ENCODE measurements at regions not wholly inside any gene's neighbourhood (a gene's known extent, or its start where the extent isn't known, plus 50 kb on each side); places are given as distances from the start of the nearest gene placed in this dataset.

DNA sequence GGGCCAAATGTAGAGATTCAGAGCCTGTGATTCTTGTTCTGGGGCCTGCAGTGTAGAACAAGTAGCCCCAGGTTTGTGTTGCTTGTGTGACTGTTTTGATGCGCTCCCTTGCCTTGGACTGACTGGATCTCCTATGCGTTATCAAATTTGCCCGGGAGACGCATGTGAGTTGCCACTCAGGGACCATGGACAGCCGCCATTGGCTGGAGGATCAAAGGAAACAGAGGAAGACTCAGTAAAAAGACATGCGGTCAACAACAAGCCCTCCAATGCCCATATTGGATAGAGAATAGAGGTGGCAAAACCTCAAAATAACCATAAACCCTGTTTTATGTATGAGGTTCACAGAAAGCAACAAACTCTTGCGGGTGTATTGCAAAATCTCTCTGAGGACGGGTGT lies 327.5 kb upstream of the IGFBP7 start:
- no peak overlapping the region for H3K27ac ChIP-seq
- no peak overlapping the region for H3K4me3 ChIP-seq
- TF ChIP-seq POLR2A (IDR thresholded peaks at IDR 0.05) (no peak), POLR2AphosphoS5 (IDR thresholded peaks at IDR 0.05) (no peak)
- TF ChIP-seq, protein P1, sequence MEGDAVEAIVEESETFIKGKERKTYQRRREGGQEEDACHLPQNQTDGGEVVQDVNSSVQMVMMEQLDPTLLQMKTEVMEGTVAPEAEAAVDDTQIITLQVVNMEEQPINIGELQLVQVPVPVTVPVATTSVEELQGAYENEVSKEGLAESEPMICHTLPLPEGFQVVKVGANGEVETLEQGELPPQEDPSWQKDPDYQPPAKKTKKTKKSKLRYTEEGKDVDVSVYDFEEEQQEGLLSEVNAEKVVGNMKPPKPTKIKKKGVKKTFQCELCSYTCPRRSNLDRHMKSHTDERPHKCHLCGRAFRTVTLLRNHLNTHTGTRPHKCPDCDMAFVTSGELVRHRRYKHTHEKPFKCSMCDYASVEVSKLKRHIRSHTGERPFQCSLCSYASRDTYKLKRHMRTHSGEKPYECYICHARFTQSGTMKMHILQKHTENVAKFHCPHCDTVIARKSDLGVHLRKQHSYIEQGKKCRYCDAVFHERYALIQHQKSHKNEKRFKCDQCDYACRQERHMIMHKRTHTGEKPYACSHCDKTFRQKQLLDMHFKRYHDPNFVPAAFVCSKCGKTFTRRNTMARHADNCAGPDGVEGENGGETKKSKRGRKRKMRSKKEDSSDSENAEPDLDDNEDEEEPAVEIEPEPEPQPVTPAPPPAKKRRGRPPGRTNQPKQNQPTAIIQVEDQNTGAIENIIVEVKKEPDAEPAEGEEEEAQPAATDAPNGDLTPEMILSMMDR (IDR thresholded peaks at IDR 0.05 in 8 of 11, conservative IDR thresholded peaks at IDR 0.05 in 3 of 11) = no peak
- intact Hi-C loops (cut with DNase I; ENCODE audit: low total_unique reads) = no loop called here
- H3K27me3 ChIP-seq (replicated peaks in 1 of 7) = no peaks in the 10 kb centered on the region
- WGBS, 5 donors = 65 to 80% (median 77%) methylated on average over 7 to 8 of the region's 8 CpGs
- H3K36me3 ChIP-seq = no peaks in the 10 kb centered on the region
- DNase-seq = no peak
- H3K9me3 ChIP-seq = no peaks in the 10 kb centered on the region
- H3K4me1 ChIP-seq = no peaks in the 10 kb centered on the region

- TF ChIP-seq, protein P1 (IDR thresholded peaks at IDR 0.05 in 8 of 11, conservative IDR thresholded peaks at IDR 0.05 in 3 of 11) = no peak
- TF ChIP-seq POLR2A (IDR thresholded peaks at IDR 0.05) = no peak
- no peak for TF ChIP-seq POLR2AphosphoS5 (IDR thresholded peaks at IDR 0.05)
- H3K4me1 ChIP-seq = no peaks in the 10 kb centered on the region
- DNase-seq = no peak
- no peaks in the 10 kb centered on the region for H3K9me3 ChIP-seq
- intact Hi-C loops (cut with DNase I; ENCODE audit: low total_unique reads) = no loop called here
- no peaks in the 10 kb centered on the region for H3K27me3 ChIP-seq (replicated peaks in 1 of 7)
- H3K4me3 ChIP-seq = no peak overlapping the region
- H3K27ac ChIP-seq = no peak overlapping the region
- WGBS, 5 donors = 73 to 86% (median 75%) methylated on average over 3 of the region's 3 CpGs
- H3K36me3 ChIP-seq = no peaks in the 10 kb centered on the region
Measured at GRCh38 chr4:57435300-57435699, 325.1 kb upstream of the IGFBP7 start.

- intact Hi-C loops (cut with DNase I; ENCODE audit: low total_unique reads) = no loop called here
- H3K27me3 ChIP-seq (replicated peaks in 1 of 7) = peaks cover 0 to 5% (median 0%) of the 10 kb centered on the region in 7 donors
- no peaks in the 10 kb centered on the region for H3K9me3 ChIP-seq
- WGBS, 5 donors = 62 to 77% (median 71%) methylated on average over 2 of the region's 2 CpGs
- TF ChIP-seq, protein P1 (IDR thresholded peaks at IDR 0.05 in 8 of 11, conservative IDR thresholded peaks at IDR 0.05 in 3 of 11) = no peak
- TF ChIP-seq POLR2AphosphoS5 (IDR thresholded peaks at IDR 0.05) (no peak), POLR2A (IDR thresholded peaks at IDR 0.05) (no peak)
- no peak overlapping the region for H3K27ac ChIP-seq
- no peaks in the 10 kb centered on the region for H3K4me1 ChIP-seq
- no peak for DNase-seq
- no peaks in the 10 kb centered on the region for H3K36me3 ChIP-seq
- H3K4me3 ChIP-seq = no peak overlapping the region
Measured at GRCh38 chr4:57430726-57431125, 320.5 kb upstream of the IGFBP7 start.

- H3K4me1 ChIP-seq = no peaks in the 10 kb centered on the region
- intact Hi-C loops (cut with DNase I; ENCODE audit: low total_unique reads) = no loop called here
- no peaks in the 10 kb centered on the region for H3K36me3 ChIP-seq
- H3K27me3 ChIP-seq (replicated peaks in 1 of 7) = peaks cover 0 to 9% (median 0%) of the 10 kb centered on the region in 7 donors
- H3K9me3 ChIP-seq = no peaks in the 10 kb centered on the region
- H3K27ac ChIP-seq = no peak overlapping the region
- no peak for TF ChIP-seq POLR2A (IDR thresholded peaks at IDR 0.05)
- TF ChIP-seq, protein P1 (IDR thresholded peaks at IDR 0.05 in 8 of 11, conservative IDR thresholded peaks at IDR 0.05 in 3 of 11) = peak in 7 of 11 experiments; percentile 19 to 44 (median 32)
- WGBS, 5 donors = 10 to 13% (median 11%) methylated on average over 11 of the region's 11 CpGs
- H3K4me3 ChIP-seq = no peak overlapping the region
- DNase-seq = no peak
Measured at GRCh38 chr4:57426779-57427395, 316.7 kb upstream of the IGFBP7 start.

Measured in spleen (tissue), 11 donors.